ENCODE measurements at regions not wholly inside any gene's neighbourhood (a gene's known extent, or its start where the extent isn't known, plus 50 kb on each side); places are given as distances from the start of the nearest gene placed in this dataset.

DNA sequence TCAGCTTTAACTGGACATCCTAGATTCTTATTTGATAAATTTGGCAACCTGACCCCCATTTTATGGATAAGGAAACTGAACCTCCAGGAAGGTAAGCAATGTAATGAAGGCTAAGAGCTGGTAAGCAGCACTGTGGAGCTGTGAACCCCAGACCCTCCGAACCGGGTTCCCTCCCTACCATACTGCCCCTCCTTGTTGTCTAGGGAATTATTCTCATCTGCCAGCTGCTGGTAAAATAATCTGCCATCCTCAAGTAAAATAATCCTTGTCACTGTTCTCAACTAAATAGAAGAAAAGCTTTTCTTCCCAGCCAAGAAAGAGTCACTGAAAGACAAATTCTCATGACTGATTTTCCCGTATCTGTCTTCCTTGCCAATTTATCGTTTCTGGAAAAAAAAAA lies 55.8 kb upstream of the PRDX6 start:
- H3K4me3 ChIP-seq (replicated peaks; ENCODE audit: insufficient read depth, low read length) = no peak overlapping the region
- DNase-seq (ENCODE audit: low read depth in 1 of 2, low spot score in 1 of 2) = no peak
- H3K27me3 ChIP-seq (ENCODE audit: insufficient read depth, poor library complexity, severe bottlenecking) = no peaks in the 10 kb centered on the region
- H3K27ac ChIP-seq (replicated peaks) = no peak overlapping the region
- TF ChIP-seq CTCF (IDR thresholded peaks at IDR 0.05; ENCODE audit: insufficient read depth, low read length) = no peak
- TF ChIP-seq, protein P1, sequence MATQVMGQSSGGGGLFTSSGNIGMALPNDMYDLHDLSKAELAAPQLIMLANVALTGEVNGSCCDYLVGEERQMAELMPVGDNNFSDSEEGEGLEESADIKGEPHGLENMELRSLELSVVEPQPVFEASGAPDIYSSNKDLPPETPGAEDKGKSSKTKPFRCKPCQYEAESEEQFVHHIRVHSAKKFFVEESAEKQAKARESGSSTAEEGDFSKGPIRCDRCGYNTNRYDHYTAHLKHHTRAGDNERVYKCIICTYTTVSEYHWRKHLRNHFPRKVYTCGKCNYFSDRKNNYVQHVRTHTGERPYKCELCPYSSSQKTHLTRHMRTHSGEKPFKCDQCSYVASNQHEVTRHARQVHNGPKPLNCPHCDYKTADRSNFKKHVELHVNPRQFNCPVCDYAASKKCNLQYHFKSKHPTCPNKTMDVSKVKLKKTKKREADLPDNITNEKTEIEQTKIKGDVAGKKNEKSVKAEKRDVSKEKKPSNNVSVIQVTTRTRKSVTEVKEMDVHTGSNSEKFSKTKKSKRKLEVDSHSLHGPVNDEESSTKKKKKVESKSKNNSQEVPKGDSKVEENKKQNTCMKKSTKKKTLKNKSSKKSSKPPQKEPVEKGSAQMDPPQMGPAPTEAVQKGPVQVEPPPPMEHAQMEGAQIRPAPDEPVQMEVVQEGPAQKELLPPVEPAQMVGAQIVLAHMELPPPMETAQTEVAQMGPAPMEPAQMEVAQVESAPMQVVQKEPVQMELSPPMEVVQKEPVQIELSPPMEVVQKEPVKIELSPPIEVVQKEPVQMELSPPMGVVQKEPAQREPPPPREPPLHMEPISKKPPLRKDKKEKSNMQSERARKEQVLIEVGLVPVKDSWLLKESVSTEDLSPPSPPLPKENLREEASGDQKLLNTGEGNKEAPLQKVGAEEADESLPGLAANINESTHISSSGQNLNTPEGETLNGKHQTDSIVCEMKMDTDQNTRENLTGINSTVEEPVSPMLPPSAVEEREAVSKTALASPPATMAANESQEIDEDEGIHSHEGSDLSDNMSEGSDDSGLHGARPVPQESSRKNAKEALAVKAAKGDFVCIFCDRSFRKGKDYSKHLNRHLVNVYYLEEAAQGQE (IDR thresholded peaks at IDR 0.05; ENCODE audit: insufficient replicate concordance, low read depth) = no peak
- TF ChIP-seq GABPA (IDR thresholded peaks at IDR 0.05; ENCODE audit: low read depth) = no peak
- no peak for TF ChIP-seq POLR2AphosphoS5 (IDR thresholded peaks at IDR 0.05; ENCODE audit: low read depth)
- TF ChIP-seq SPI1 (IDR thresholded peaks at IDR 0.05; ENCODE audit: borderline replicate concordance, low read depth) = no peak

DNA sequence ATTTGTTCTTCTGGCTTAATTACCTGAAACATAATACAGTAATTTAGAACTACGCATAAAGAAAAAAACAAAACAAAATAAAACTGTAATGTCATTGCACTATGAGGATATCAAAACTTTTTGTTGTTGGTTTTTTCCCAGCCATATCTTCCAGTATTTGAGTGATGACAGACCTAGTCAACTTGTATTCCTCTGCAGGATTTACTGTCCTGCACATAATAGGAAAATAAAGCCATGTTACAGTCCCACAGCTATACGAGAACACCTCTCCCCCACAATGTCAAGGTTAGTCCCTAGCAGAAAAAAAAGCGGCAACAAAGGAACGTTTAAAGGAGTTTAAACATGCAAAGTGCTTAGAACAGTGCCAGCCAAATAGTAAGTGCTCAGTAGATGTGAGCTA lies 55.3 kb upstream of the PRDX6 start:
- TF ChIP-seq SPI1 (IDR thresholded peaks at IDR 0.05; ENCODE audit: borderline replicate concordance, low read depth) (no peak), CTCF (IDR thresholded peaks at IDR 0.05; ENCODE audit: insufficient read depth, low read length) (no peak), GABPA (IDR thresholded peaks at IDR 0.05; ENCODE audit: low read depth) (no peak), POLR2AphosphoS5 (IDR thresholded peaks at IDR 0.05; ENCODE audit: low read depth) (no peak)
- TF ChIP-seq, protein P1 (IDR thresholded peaks at IDR 0.05; ENCODE audit: insufficient replicate concordance, low read depth) = no peak
- H3K27me3 ChIP-seq (ENCODE audit: insufficient read depth, poor library complexity, severe bottlenecking) = no peaks in the 10 kb centered on the region
- no peak overlapping the region for H3K27ac ChIP-seq (replicated peaks)
- no peak for DNase-seq (ENCODE audit: low read depth in 1 of 2, low spot score in 1 of 2)
- H3K4me3 ChIP-seq (replicated peaks; ENCODE audit: insufficient read depth, low read length) = no peak overlapping the region

- H3K27me3 ChIP-seq (ENCODE audit: insufficient read depth, poor library complexity, severe bottlenecking) = no peaks in the 10 kb centered on the region
- H3K4me3 ChIP-seq (replicated peaks; ENCODE audit: insufficient read depth, low read length) = no peak overlapping the region
- peak in 1 of 2 experiments; percentile 53 for DNase-seq (ENCODE audit: low read depth in 1 of 2, low spot score in 1 of 2)
- H3K27ac ChIP-seq (replicated peaks) = no peak overlapping the region
- TF ChIP-seq CTCF (IDR thresholded peaks at IDR 0.05; ENCODE audit: insufficient read depth, low read length) (no peak), SPI1 (IDR thresholded peaks at IDR 0.05; ENCODE audit: borderline replicate concordance, low read depth) (no peak), GABPA (IDR thresholded peaks at IDR 0.05; ENCODE audit: low read depth) (no peak), POLR2AphosphoS5 (IDR thresholded peaks at IDR 0.05; ENCODE audit: low read depth) (no peak)
- TF ChIP-seq, protein P1 (IDR thresholded peaks at IDR 0.05; ENCODE audit: insufficient replicate concordance, low read depth) = no peak
Measured at GRCh38 chr1:173422456-173422976, 54.6 kb upstream of the PRDX6 start.
